GM20431 (cell line): ENCODE measurements at regions not wholly inside any gene's neighbourhood (a gene's known extent, or its start where the extent isn't known, plus 50 kb on each side); places are given as distances from the start of the nearest gene placed in this dataset.
"Not testable (repeated sequence)": the region's sequence is repeated elsewhere in the genome, so short reads cannot be mapped to it uniquely, and the experiment has no call there.

Experiments
- in situ Hi-C: fragments of 300-500 bp; cut with MseI, MboI; formaldehyde crosslinking; loops from one replicate; pipeline ENCODE4 v1.15.0; 2020; ENCODE audit warnings: low sequenced_read_pairs; ENCODE audit not compliant: unreplicated experiment

- in situ Hi-C loops, result no loop called here
Measured at GRCh38 chr11:116364348-116364747, 408.4 kb downstream of the BUD13 start.

- in situ Hi-C loops, result no loop called here
Measured at GRCh38 chr11:116360221-116360941, 412.4 kb downstream of the BUD13 start.

GRCh38 chr11:116357784-116358544 lies 414.8 kb downstream of the BUD13 start:
- in situ Hi-C loops, result no loop called here

DNA sequence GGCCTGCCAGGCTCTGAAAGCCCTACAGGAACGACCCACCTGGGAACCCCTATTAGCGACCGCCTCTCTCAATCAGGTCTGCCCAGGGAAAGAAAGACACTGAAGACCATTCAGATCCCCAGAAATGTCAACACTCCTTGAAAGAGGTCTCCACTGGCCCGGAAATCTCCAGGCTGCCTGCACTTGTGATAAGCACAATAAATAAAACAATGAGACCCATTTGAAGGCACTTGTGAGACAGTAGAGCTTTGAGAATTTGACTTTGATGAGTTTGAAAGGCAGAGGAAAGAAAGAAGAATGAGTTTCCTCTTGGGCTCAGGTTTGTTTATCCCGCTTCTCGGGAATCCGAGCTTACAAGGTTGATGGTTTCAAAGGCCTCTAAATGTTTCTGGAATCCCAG lies 416.3 kb downstream of the BUD13 start:
- in situ Hi-C loops, result no loop called here

- in situ Hi-C loops, result no loop called here
Measured at GRCh38 chr11:116355104-116355503, 417.7 kb downstream of the BUD13 start.

DNA sequence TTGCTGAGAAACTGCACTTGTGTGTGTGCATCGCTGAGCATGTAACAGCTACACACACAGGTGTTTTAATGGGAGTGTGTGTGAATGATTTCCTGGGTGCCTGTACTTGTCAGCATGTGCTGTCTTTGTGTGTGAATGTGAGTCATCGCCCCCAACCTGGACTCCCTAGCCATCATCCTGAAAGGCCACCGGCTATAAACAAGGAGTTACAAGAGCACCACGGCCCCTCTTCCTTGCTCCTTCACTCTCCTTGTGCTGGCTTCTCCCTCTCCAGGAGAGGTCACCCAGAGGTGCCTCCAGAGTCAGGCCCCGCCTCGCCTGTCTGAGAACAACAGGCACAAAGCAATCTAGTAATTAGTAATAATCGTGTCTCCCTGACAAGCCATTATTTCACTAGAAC lies 419.2 kb downstream of the BUD13 start:
- in situ Hi-C loops, result no loop called here

DNA sequence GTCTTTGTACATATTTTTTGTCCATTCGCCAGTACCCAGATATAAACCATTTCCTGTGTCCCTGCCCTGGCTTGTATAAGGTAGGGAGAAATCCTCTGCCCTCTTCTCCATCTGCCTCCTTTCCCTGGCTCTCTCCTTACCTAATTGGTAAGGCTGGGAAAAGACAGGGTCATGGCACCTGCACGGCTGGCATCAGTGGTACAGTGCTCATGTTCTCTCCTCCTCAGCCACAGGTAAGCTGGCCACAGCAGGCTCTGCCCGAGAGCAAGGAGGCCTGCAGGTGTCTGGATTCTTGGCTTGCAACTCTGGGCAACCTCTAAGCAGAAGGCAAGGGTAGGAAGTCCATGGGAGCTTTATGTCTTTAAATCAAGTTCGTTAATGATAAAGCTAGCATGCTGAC lies 419.9 kb downstream of the BUD13 start:
- in situ Hi-C loops, result no loop called here

DNA sequence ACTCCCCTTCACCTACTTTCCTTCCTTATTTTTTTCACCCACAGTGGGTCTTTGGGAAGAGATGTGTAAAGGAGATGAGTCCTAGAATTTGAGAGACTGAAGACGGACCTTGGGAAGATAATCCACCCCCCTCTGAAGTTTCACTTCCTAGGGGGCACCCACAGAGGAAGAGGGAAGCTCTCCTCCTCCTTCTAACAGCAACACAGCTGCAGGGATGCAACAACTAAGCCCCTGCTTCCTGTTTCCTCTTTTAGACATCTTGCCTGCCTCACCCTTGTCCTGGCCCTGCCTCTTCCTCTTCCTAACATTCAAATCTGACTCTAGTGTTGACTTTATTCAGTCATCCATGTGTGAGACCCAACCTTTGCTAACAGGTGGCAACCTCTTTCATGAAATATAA lies 424.6 kb downstream of the BUD13 start:
- in situ Hi-C loops, result no loop called here

DNA sequence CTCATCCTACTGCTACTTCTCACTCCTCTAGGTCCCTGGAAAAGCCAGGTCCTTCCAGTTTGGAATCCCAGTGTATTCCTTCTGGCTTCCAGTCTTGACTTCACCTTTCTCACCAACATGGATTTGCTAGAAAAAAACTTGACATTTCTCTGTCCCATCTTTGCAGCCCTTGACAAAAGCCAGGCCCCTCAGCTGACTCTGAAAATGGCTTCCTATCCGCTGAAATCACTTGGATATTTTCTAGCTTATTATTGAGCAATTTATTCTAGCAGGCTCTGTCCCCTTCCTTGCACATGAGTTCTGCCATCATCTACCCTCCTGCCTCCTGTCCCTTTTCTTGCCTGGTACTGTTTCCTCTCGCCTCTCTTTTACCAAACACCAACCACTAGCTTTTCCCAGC lies 427.2 kb downstream of the BUD13 start:
- in situ Hi-C loops, result no loop called here

DNA sequence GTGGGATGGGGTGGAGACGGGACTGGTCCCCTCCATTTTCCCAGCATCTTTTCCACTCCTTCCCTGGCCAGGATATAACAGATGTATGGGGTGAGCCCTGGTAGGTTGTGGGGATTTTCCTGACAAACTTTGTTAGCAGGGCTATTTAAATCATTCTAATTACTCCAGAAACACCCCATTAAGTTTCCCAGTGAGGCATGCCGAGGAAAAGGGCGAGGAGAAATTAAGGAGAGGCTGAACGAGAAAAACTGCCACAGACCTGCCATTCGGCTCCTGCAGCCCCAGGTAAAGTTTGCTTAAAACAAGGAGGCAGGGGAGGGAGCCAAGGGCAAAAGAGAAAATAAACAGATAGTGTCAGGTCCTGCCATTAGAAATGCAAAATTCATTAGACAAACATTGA lies 428.2 kb downstream of the BUD13 start:
- in situ Hi-C loops, result no loop called here

DNA sequence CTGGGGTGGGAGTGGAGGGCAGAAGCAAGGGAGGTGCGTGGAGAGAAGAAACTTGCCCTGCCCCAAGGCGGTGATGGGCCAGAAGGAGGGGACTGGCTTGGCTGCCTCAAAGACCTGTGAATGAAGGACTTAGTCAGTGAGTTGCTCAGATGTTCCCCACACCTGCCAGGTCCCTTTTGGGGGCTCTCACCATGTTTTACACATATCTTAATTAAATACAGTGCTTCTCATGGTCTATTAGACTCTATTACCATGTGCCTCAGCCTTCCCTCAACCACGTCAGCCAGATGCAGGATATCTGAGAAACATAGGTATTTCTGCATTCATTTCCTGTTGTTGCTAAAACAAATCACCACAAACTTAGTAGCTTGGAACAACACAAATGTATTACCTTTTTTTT lies 429.5 kb downstream of the BUD13 start:
- in situ Hi-C loops, result no loop called here

DNA sequence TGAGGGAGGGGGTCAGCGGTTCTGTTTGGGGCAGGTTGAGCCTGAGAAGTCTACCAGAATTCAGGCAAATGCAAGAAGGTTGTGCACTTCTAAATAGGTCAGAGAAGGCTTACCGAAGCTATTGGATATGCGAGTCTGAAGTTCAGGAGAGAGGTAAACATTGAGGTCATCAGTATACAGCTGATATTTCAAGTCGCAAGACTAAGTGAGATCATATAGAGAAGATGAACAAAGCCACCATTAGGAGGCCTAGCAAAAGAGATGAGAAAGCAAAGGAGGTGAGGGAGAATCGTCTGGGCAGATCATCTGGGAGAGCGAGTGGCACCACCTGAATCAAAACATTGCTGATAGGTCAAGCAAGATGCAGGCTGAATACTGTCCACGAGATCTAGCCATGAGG lies 430.6 kb downstream of the BUD13 start:
- in situ Hi-C loops, result no loop called here

DNA sequence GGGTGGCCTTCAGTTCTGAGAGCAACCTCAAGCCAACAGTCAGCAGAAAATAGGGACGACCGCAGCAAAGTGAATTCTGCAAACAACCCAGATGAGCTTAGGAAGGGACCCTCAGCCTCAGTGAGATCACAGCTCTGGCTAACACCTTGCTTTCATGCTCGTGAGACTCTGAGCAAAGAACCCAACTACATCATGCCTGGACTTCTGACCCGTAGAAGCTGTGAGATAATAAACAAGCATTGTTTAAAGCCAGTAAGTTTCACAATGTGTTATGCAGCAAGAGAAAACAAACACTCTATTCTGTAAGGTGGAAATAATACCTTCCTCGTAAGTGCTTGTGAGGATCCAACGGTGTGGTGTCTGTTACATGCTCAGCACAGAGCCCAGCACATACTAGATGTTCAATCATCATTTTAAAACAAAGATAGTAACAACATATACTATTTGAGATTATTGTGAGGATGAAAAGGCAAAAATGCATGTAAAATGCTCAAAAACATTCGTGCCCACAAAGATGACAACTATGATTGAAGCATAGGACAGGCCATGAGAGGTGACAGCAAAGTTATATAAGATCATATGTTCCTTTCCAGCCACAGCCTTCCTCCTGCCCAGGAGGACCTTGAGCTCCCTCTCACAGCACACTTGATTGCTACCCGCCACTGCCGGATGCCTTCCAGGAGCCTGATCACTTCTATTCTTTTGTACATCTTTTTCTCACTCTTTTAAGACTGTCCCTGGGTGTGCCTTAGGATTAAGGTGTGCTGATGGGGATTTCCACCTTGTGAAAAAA lies 433.3 kb downstream of the BUD13 start:
- in situ Hi-C loops, result no loop called here

DNA sequence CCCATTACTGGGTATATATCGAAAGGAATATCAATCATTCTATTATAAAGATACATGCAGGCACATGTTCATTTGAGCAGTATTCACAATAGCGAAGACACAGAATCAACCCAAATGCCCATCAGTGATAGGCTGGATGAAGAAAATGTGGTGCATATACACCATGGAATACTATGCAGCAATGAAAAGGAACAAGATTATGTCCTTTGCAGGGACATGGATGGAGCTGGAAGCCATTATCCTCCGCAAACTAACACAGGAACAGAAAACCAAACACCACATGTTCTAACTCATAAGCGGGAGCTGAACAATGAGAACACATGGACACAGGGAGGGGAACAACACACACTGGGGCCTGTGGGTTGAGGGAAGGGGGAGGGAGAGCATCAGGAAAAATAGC lies 434.3 kb downstream of the BUD13 start:
- in situ Hi-C loops, result not testable (repeated sequence)

DNA sequence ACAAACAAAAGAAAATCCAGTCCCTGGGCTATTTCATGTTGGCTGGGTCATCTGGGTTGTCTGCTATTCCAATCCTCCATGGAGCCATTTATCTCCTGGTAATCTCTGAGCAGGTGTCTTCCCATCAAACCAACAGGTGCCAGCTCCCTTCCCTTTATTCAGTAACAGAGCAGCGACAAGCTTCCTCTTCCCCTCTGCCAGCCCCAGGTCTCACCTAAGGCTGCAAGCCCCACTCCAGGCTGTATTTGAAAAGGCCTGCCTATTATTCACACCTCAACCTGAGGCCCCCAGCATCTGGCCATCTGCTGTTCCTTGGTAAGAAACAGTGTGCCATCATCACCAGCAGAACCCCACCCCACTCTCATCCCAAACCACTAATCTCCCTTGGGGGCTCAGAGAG lies 436.2 kb downstream of the BUD13 start:
- in situ Hi-C loops, result no loop called here

- in situ Hi-C loops, result no loop called here
Measured at GRCh38 chr11:116335891-116336290, 436.9 kb downstream of the BUD13 start.

DNA sequence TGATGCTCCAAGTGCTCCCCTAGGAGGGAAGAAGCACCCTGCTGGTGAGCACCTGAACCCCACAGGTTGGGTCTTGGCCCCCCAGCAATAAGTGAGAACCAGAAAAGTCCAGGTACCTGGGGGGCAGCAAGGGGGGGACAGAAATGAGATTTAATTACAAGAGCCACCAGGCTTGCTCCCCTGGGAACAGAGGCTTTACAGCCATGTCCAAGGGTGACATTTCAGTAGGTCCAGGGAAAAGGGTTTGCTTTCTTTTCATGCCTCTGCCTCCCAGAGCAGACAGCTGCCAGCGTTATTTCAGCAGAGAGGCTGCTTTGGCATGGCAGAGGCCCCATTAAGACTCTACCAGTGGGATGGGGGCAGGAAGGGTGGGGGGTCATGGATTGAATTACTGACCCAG lies 437.7 kb downstream of the BUD13 start:
- in situ Hi-C loops, result no loop called here

GRCh38 chr11:116334596-116334995 lies 438.2 kb downstream of the BUD13 start:
- in situ Hi-C loops, result no loop called here

- in situ Hi-C loops, result no loop called here
Measured at GRCh38 chr11:116333001-116333535, 439.7 kb downstream of the BUD13 start.

DNA sequence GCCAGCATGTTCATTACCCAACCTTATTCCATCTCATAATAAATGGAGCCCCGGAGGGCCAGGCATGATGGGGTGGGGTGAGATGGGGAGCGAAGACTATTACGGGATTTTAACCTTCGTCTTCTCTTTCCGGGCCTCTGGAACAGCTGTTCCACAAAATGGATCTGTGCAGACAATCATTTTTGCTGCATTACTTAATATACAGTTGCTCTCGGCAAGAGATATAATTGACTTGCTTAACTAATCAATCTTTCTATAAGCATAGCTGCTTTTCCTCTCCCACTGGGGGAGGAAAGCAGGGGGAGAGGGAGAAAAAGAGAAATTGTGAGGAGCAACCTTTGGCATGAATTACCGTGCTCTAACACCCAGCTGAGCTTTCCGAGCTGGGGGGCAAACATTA lies 440.4 kb downstream of the BUD13 start:
- in situ Hi-C loops, result no loop called here

- in situ Hi-C loops, result no loop called here
Measured at GRCh38 chr11:116331381-116331780, 441.4 kb downstream of the BUD13 start.
